Heart right ventricle (tissue), 16 donors: ENCODE measurements at regions not wholly inside any gene's neighbourhood (a gene's known extent, or its start where the extent isn't known, plus 50 kb on each side); places are given as distances from the start of the nearest gene placed in this dataset.
A peak's percentile ranks its signal among the peaks of the same experiment; 100 is the strongest.

Source experiments
- ATAC-seq, 8 donors: fragments of 200-7000 bp; cut with Tn5 transposase; one replicate each; pipeline ENCODE4 v1.9.1; 2020; ENCODE audit warnings: mild to moderate bottlenecking in 8 of 8, moderate library complexity in 8 of 8, moderate number of reproducible peaks in 1 of 8
- DNase-seq, 2 donors: peaks; one replicate each; pipeline ENCODE4 v3.0.0-alpha.2; 2020
- H3K27ac ChIP-seq, 10 donors: fragments of 200-600 bp; sonication (generic) in 2 of 10; one replicate each; pipeline versions ENCODE4 v1.5.0 to v1.8.0; 2020 to 2022; ENCODE audit warnings: mild to moderate bottlenecking in 3 of 10
- H3K27me3 ChIP-seq, 7 donors: fragments of 200-600 bp; one replicate each; pipeline ENCODE4 v1.8.0; 2021 to 2022; ENCODE audit warnings: mild to moderate bottlenecking in 2 of 7
- H3K36me3 ChIP-seq, 9 donors: fragments of 200-600 bp; sonication (generic) in 1 of 9; one replicate each; pipeline versions ENCODE4 v1.5.0 to v1.8.0; 2020 to 2022; ENCODE audit warnings: mild to moderate bottlenecking in 2 of 9
- H3K4me1 ChIP-seq, 9 donors: fragments of 200-600 bp; sonication (generic) in 1 of 9; one replicate each; pipeline versions ENCODE4 v1.5.0 to v1.8.0; 2020 to 2022; ENCODE audit warnings: mild to moderate bottlenecking in 4 of 9
- H3K4me3 ChIP-seq, 10 donors: fragments of 200-600 bp; sonication (generic) in 2 of 10; one replicate each; pipeline versions ENCODE4 v1.5.0 to v1.8.0; 2020 to 2022; ENCODE audit warnings: mild to moderate bottlenecking in 7 of 10, moderate library complexity in 2 of 10
- H3K9me3 ChIP-seq, 11 donors: fragments of 200-600 bp in 10 of 11; sonication (generic) in 2 of 11; one replicate each; pipeline versions ENCODE4 v1.5.0 to v1.8.0; 2013 to 2022; ENCODE audit warnings: mild to moderate bottlenecking in 2 of 11, control low read depth in 1 of 11, moderate library complexity in 1 of 11
- CTCF ChIP-seq, 9 donors: fragments of 200-600 bp; sonication (generic) in 2 of 9; IDR thresholded peaks; one replicate each; pipeline versions ENCODE4 v1.5.0 to v1.8.0; 2021 to 2022; ENCODE audit warnings: antibody characterized with exemption in 9 of 9, mild to moderate bottlenecking in 5 of 9, moderate library complexity in 1 of 9
- WGBS, 2 donors: extraction: QIAGEN DNeasy Blood & Tissue Kit; methylation state at CpG; one replicate each; pipeline ENCODE4 v1.1.7; 2013; ENCODE audit warnings: inconsistent platforms in 1 of 2; 5-methylcytosine and 5-hydroxymethylcytosine counted together
- intact Hi-C, 10 donors: fragments of 100-400 bp; cut with DNase I; formaldehyde crosslinking; loops; one replicate each; pipeline versions ENCODE4 v1.11.1 to v1.14.2; 2022
- donor health status: Arrhythmogenic right ventricular cardiomyopathy.
- donor health status: ischemic (EF 13 %, LVEDD 7.1; RV severe dilation, severe dysfunction).
- donor health status: healthy with polysubstance abuse.
- donor health status: DM: no; HTN: yes; CAD: no.
- donor health status: DM: no; HTN: no; CAD: no.
- donor health status: ischemic (EF 25% LVEDD 6.9; RV normal size, moderate dysfunction).
- donor health status: ischemic (EF 25% LVEDD 5.7; RV mildly dilated, moderate dysfunction).
- donor health status: healthy.
- donor health status: DM: yes; HTN: yes; CAD: no.
- donor health status: Ischemic cardiomyopathy.
- donor health status: ischemic (EF 35%, LVEDD 5.7; RV mildly dilated, moderate dysfunction).
- donor health status: nonischemic (EF 11% LVEDD 7.7; RV severe dilation, severe dysfunction).
- donor health status: DM: yes; HTN: yes; CAD: no.
- donor health status: PGD.
- donor health status: ischemic (EF 29% LVEDD 5.4; RV normal size, mild dysfunction).
- donor health status: nonischemic (EF 23%, LVEDD 6.1; RV moderate dilation, normal function).

GRCh38 chr16:85367485-85367884, 245.6 kb upstream of the GSE1 start:
- no peak for ATAC-seq
- Histone ChIP-seq H3K27ac (no peak overlapping the region), H3K4me3 (no peak overlapping the region), H3K4me1 (peaks cover 5 to 34% (median 13%) of the 10 kb centered on the region in 9 donors), H3K9me3 (peaks cover 0 to 3% (median 0%) of the 10 kb centered on the region in 11 donors), H3K36me3 (no peaks in the 10 kb centered on the region), H3K27me3 (no peaks in the 10 kb centered on the region)
- no peak for TF ChIP-seq CTCF (IDR thresholded peaks at IDR 0.05)
- no peak for DNase-seq
- 94 to 96% methylated on average over 12 of the region's 12 CpGs for WGBS, 2 donors
- intact Hi-C loops: no loop called here

GRCh38 chr16:85369060-85369459, 244.1 kb upstream of the GSE1 start:
- ATAC-seq (no peak), DNase-seq (no peak)
- WGBS, 2 donors: 91 to 95% methylated on average over 7 of the region's 7 CpGs
- Histone ChIP-seq H3K9me3 (peaks cover 0 to 2% (median 0%) of the 10 kb centered on the region in 11 donors), H3K4me3 (no peak overlapping the region), H3K27me3 (no peaks in the 10 kb centered on the region), H3K27ac (no peak overlapping the region), H3K36me3 (no peaks in the 10 kb centered on the region), H3K4me1 (peaks cover 5 to 34% (median 22%) of the 10 kb centered on the region in 9 donors)
- intact Hi-C loops: no loop called here
- no peak for TF ChIP-seq CTCF (IDR thresholded peaks at IDR 0.05)

- intact Hi-C loops: loop anchor here in 1 of 10 donors (5.0 kb wide), 1 partner anchor 242 kb away; the partner anchor contains the start of gene GSE1
- Histone ChIP-seq H3K27me3 (no peaks in the 10 kb centered on the region), H3K9me3 (no peaks in the 10 kb centered on the region), H3K4me1 (peaks cover 5 to 34% (median 22%) of the 10 kb centered on the region in 9 donors), H3K4me3 (no peak overlapping the region), H3K27ac (no peak overlapping the region), H3K36me3 (no peaks in the 10 kb centered on the region)
- WGBS, 2 donors: 53 to 55% methylated on average over 20 of the region's 20 CpGs
- TF ChIP-seq CTCF (IDR thresholded peaks at IDR 0.05): peak; percentile 53 to 83 (median 76)
- DNase-seq (peak; percentile 32 to 56), ATAC-seq (peak; percentile 21 to 72 (median 54))
Measured at GRCh38 chr16:85369741-85370528, 243.2 kb upstream of the GSE1 start.

GRCh38 chr16:85370543-85370880, 242.6 kb upstream of the GSE1 start:
- H3K27ac ChIP-seq: no peak overlapping the region
- intact Hi-C loops: loop anchor here in 1 of 10 donors (5.0 kb wide), 1 partner anchor 242 kb away; the partner anchor contains the start of gene GSE1
- no peaks in the 10 kb centered on the region for H3K27me3 ChIP-seq
- no peaks in the 10 kb centered on the region for H3K9me3 ChIP-seq
- TF ChIP-seq CTCF (IDR thresholded peaks at IDR 0.05): no peak
- H3K4me3 ChIP-seq: no peak overlapping the region
- ATAC-seq: peak in 5 of 8 donors; percentile 2 to 10 (median 4)
- WGBS, 2 donors: 59 to 67% methylated on average over 6 of the region's 6 CpGs
- H3K36me3 ChIP-seq: no peaks in the 10 kb centered on the region
- no peak for DNase-seq
- H3K4me1 ChIP-seq: peaks cover 5 to 34% (median 22%) of the 10 kb centered on the region in 9 donors
